ENCODE measurements at regions not wholly inside any gene's neighbourhood (a gene's known extent, or its start where the extent isn't known, plus 50 kb on each side); places are given as distances from the start of the nearest gene placed in this dataset.
"Not testable (repeated sequence)": the region's sequence is repeated elsewhere in the genome, so short reads cannot be mapped to it uniquely, and the experiment has no call there.

- Mint-ChIP-seq H3K4me1 (no peaks in the 10 kb centered on the region), H3K9me3 (no peaks in the 10 kb centered on the region), H3K27me3 (no peaks in the 10 kb centered on the region), H3K4me3 (no peak overlapping the region), H3K27ac (no peak overlapping the region), H3K36me3 (no peaks in the 10 kb centered on the region)
- POLR2A ChIA-PET = no interaction called here
- DNase-seq = no peak
- no peak for ATAC-seq (ENCODE audit: low read depth)
These were observed 233.0 kb downstream of the DKK2 start for GRCh38 chr4:106803083-106803482.

GRCh38 chr4:106801386-106801785, 234.7 kb downstream of the DKK2 start:
- Mint-ChIP-seq H3K27ac (no peak overlapping the region), H3K36me3 (no peaks in the 10 kb centered on the region), H3K4me3 (no peak overlapping the region), H3K27me3 (no peaks in the 10 kb centered on the region), H3K4me1 (no peaks in the 10 kb centered on the region), H3K9me3 (no peaks in the 10 kb centered on the region)
- ATAC-seq (ENCODE audit: low read depth) (no peak), DNase-seq (no peak)
- POLR2A ChIA-PET = no interaction called here

GRCh38 chr4:106796876-106797275, 239.2 kb downstream of the DKK2 start:
- H3K9me3 Mint-ChIP-seq = no peaks in the 10 kb centered on the region
- H3K36me3 Mint-ChIP-seq = no peaks in the 10 kb centered on the region
- H3K4me1 Mint-ChIP-seq = no peaks in the 10 kb centered on the region
- no peak overlapping the region for H3K4me3 Mint-ChIP-seq
- POLR2A ChIA-PET = interaction anchor here (0.5 kb wide), 1 partner anchor 13 kb away, joined by 3 read pairs; no protein-coding TSS in a partner anchor
- DNase-seq = no peak
- no peak for ATAC-seq (ENCODE audit: low read depth)
- H3K27me3 Mint-ChIP-seq = no peaks in the 10 kb centered on the region
- no peak overlapping the region for H3K27ac Mint-ChIP-seq

- H3K4me1 Mint-ChIP-seq = no peaks in the 10 kb centered on the region
- H3K36me3 Mint-ChIP-seq = no peaks in the 10 kb centered on the region
- H3K27me3 Mint-ChIP-seq = no peaks in the 10 kb centered on the region
- no peak overlapping the region for H3K4me3 Mint-ChIP-seq
- no peak overlapping the region for H3K27ac Mint-ChIP-seq
- DNase-seq (no peak), ATAC-seq (ENCODE audit: low read depth) (no peak)
- POLR2A ChIA-PET = no interaction called here
- H3K9me3 Mint-ChIP-seq = no peaks in the 10 kb centered on the region
These were observed 240.8 kb downstream of the DKK2 start for GRCh38 chr4:106795326-106795725.

GRCh38 chr4:106793933-106794332, 242.2 kb downstream of the DKK2 start:
- Mint-ChIP-seq H3K4me3 (no peak overlapping the region), H3K9me3 (no peaks in the 10 kb centered on the region), H3K4me1 (no peaks in the 10 kb centered on the region), H3K27me3 (no peaks in the 10 kb centered on the region), H3K36me3 (no peaks in the 10 kb centered on the region), H3K27ac (no peak overlapping the region)
- POLR2A ChIA-PET = no interaction called here
- ATAC-seq (ENCODE audit: low read depth) = no peak
- no peak for DNase-seq

- no peak for ATAC-seq (ENCODE audit: low read depth)
- no peaks in the 10 kb centered on the region for H3K36me3 Mint-ChIP-seq
- H3K4me3 Mint-ChIP-seq = no peak overlapping the region
- POLR2A ChIA-PET = no interaction called here
- H3K4me1 Mint-ChIP-seq = no peaks in the 10 kb centered on the region
- no peak for DNase-seq
- no peak overlapping the region for H3K27ac Mint-ChIP-seq
- H3K27me3 Mint-ChIP-seq = no peaks in the 10 kb centered on the region
- H3K9me3 Mint-ChIP-seq = peaks cover 2% of the 10 kb centered on the region
These were observed 260.5 kb downstream of the DKK2 start for GRCh38 chr4:106775636-106776035.

GRCh38 chr4:106774055-106774454, 262.1 kb downstream of the DKK2 start:
- H3K27ac Mint-ChIP-seq; POLR2A ChIA-PET; H3K9me3 Mint-ChIP-seq; H3K4me1 Mint-ChIP-seq; H3K4me3 Mint-ChIP-seq; H3K27me3 Mint-ChIP-seq; H3K36me3 Mint-ChIP-seq; DNase-seq; ATAC-seq (ENCODE audit: low read depth): not testable (repeated sequence)

GRCh38 chr4:106773076-106773905, 262.8 kb downstream of the DKK2 start:
- no peak overlapping the region for H3K4me3 Mint-ChIP-seq
- no peaks in the 10 kb centered on the region for H3K27me3 Mint-ChIP-seq
- no peaks in the 10 kb centered on the region for H3K4me1 Mint-ChIP-seq
- peaks cover 2% of the 10 kb centered on the region for H3K9me3 Mint-ChIP-seq
- H3K36me3 Mint-ChIP-seq = no peaks in the 10 kb centered on the region
- DNase-seq (no peak), ATAC-seq (ENCODE audit: low read depth) (no peak)
- POLR2A ChIA-PET = no interaction called here
- no peak overlapping the region for H3K27ac Mint-ChIP-seq

GRCh38 chr4:106767991-106768390, 268.1 kb downstream of the DKK2 start:
- Mint-ChIP-seq H3K4me3 (no peak overlapping the region), H3K9me3 (peaks cover 2% of the 10 kb centered on the region), H3K36me3 (no peaks in the 10 kb centered on the region), H3K27me3 (no peaks in the 10 kb centered on the region), H3K27ac (no peak overlapping the region), H3K4me1 (no peaks in the 10 kb centered on the region)
- POLR2A ChIA-PET = no interaction called here
- DNase-seq = no peak
- ATAC-seq (ENCODE audit: low read depth) = no peak

GRCh38 chr4:106766519-106766918, 269.6 kb downstream of the DKK2 start:
- ATAC-seq (ENCODE audit: low read depth) = no peak
- no peak for DNase-seq
- POLR2A ChIA-PET = no interaction called here
- H3K36me3 Mint-ChIP-seq = no peaks in the 10 kb centered on the region
- no peak overlapping the region for H3K4me3 Mint-ChIP-seq
- no peaks in the 10 kb centered on the region for H3K4me1 Mint-ChIP-seq
- peaks cover 2% of the 10 kb centered on the region for H3K9me3 Mint-ChIP-seq
- H3K27me3 Mint-ChIP-seq = no peaks in the 10 kb centered on the region
- no peak overlapping the region for H3K27ac Mint-ChIP-seq

GRCh38 chr4:106764774-106765173, 271.3 kb downstream of the DKK2 start:
- ATAC-seq (ENCODE audit: low read depth) (no peak), DNase-seq (no peak)
- Mint-ChIP-seq H3K27ac (no peak overlapping the region), H3K36me3 (no peaks in the 10 kb centered on the region), H3K9me3 (no peaks in the 10 kb centered on the region), H3K4me1 (no peaks in the 10 kb centered on the region), H3K27me3 (no peaks in the 10 kb centered on the region), H3K4me3 (no peak overlapping the region)
- POLR2A ChIA-PET = no interaction called here

GRCh38 chr4:106762666-106763443, 273.3 kb downstream of the DKK2 start:
- Mint-ChIP-seq H3K36me3 (no peaks in the 10 kb centered on the region), H3K9me3 (no peaks in the 10 kb centered on the region), H3K27ac (no peak overlapping the region), H3K27me3 (no peaks in the 10 kb centered on the region), H3K4me1 (no peaks in the 10 kb centered on the region), H3K4me3 (no peak overlapping the region)
- ATAC-seq (ENCODE audit: low read depth) (no peak), DNase-seq (no peak)
- POLR2A ChIA-PET = no interaction called here

GRCh38 chr4:106753426-106753825, 282.7 kb downstream of the DKK2 start:
- H3K27me3 Mint-ChIP-seq = no peaks in the 10 kb centered on the region
- no peak for DNase-seq
- no peak overlapping the region for H3K27ac Mint-ChIP-seq
- POLR2A ChIA-PET = no interaction called here
- no peak overlapping the region for H3K4me3 Mint-ChIP-seq
- no peak for ATAC-seq (ENCODE audit: low read depth)
- no peaks in the 10 kb centered on the region for H3K4me1 Mint-ChIP-seq
- H3K9me3 Mint-ChIP-seq = no peaks in the 10 kb centered on the region
- H3K36me3 Mint-ChIP-seq = no peaks in the 10 kb centered on the region

- DNase-seq = no peak
- Mint-ChIP-seq H3K4me1 (no peaks in the 10 kb centered on the region), H3K9me3 (peaks cover 2% of the 10 kb centered on the region), H3K27ac (no peak overlapping the region), H3K4me3 (no peak overlapping the region), H3K36me3 (no peaks in the 10 kb centered on the region), H3K27me3 (no peaks in the 10 kb centered on the region)
- no peak for ATAC-seq (ENCODE audit: low read depth)
- POLR2A ChIA-PET = no interaction called here
These were observed 289.7 kb downstream of the DKK2 start for GRCh38 chr4:106746451-106746850.

Measured in activated naive CD8-positive, alpha-beta T cell treated with anti-CD3 and anti-CD28 coated beads, Interleukin-2, amount 10 ng/mL, durations not matched to agents 7 days and 5 days (primary cell).